ENCODE measurements at regions not wholly inside any gene's neighbourhood (a gene's known extent, or its start where the extent isn't known, plus 50 kb on each side); places are given as distances from the start of the nearest gene placed in this dataset.

- in situ Hi-C loops (cut with MboI; ENCODE audit: low sequenced_read_pairs), result no loop called here
- no TSS peak for BruUV-seq (replicated peaks)
- H3K18ac ChIP-seq (ENCODE audit: low read depth, low read length), result no peak overlapping the region
- dilution Hi-C loops (cut with HindIII; ENCODE audit: low sequenced_read_pairs, unreplicated experiment), result no loop called here
- H3K9ac ChIP-seq (ENCODE audit: low read depth, low read length), result no peak overlapping the region
- no peak overlapping the region for H2BK5ac ChIP-seq (ENCODE audit: low read depth, low read length, poor library complexity, severe bottlenecking)
- 80% methylated on average over 1 of the region's 3 CpGs; no CpG with 5 or more reads in 1 of the 2 experiments for WGBS, 2 experiments (ENCODE audit: extremely low coverage in 2 of 2, insufficient read length in 1 of 2)
- no peak overlapping the region for H3K23ac ChIP-seq (ENCODE audit: low read depth, low read length)
- no peaks in the 10 kb centered on the region for H3K27me3 ChIP-seq (ENCODE audit: control insufficient read depth, insufficient read depth, low read length)
- no peak overlapping the region for H2BK120ac ChIP-seq (ENCODE audit: low read depth, low read length)
- H3K36me3 ChIP-seq (ENCODE audit: control insufficient read depth, insufficient read depth, low read length), result no peaks in the 10 kb centered on the region
- H3K9me3 ChIP-seq (ENCODE audit: control insufficient read depth, insufficient read depth, low read length), result peaks cover 7% of the 10 kb centered on the region
- H2BK15ac ChIP-seq (ENCODE audit: low read depth, low read length), result no peak overlapping the region
- H3K9me1 ChIP-seq (ENCODE audit: insufficient read depth, low read length), result no peaks in the 10 kb centered on the region
- no peaks in the 10 kb centered on the region for H3K4me1 ChIP-seq (ENCODE audit: control insufficient read depth, insufficient read depth, low read length)
- no peaks in the 10 kb centered on the region for H4K20me1 ChIP-seq (ENCODE audit: insufficient read depth, low read length)
- no peak for DNase-seq
- no peak for ATAC-seq (ENCODE audit: low read depth)
- no peaks in the 10 kb centered on the region for H3K79me1 ChIP-seq (ENCODE audit: low read depth in 1 of 2, low read length in 2 of 2)
- no peak overlapping the region for H2AFZ ChIP-seq (replicated peaks; ENCODE audit: low read length, poor library complexity)
- no peak overlapping the region for H3K27ac ChIP-seq (ENCODE audit: insufficient read depth, low read length)
- no peak overlapping the region for H3K56ac ChIP-seq (ENCODE audit: extremely low read depth, insufficient read depth, low read length)
- no peak overlapping the region for H2BK20ac ChIP-seq (ENCODE audit: low read depth, low read length)
- no peak overlapping the region for H4K8ac ChIP-seq (ENCODE audit: low read depth in 2 of 2, low read length in 2 of 2)
- TF ChIP-seq CTCF (conservative IDR thresholded peaks at IDR 0.05; ENCODE audit: low read depth, low read length) (no peak), RCOR1 (IDR thresholded peaks at IDR 0.05; ENCODE audit: insufficient replicate concordance, low read length) (no peak), NFE2L2 (IDR thresholded peaks at IDR 0.05; ENCODE audit: low read depth, low read length) (no peak), MAZ (IDR thresholded peaks at IDR 0.05; ENCODE audit: borderline replicate concordance, low read depth, low read length) (no peak), ELK1 (IDR thresholded peaks at IDR 0.05; ENCODE audit: borderline replicate concordance, low read depth, low read length) (no peak), CEBPB (IDR thresholded peaks at IDR 0.05; ENCODE audit: low read depth, low read length) (no peak), MAFK (IDR thresholded peaks at IDR 0.05; ENCODE audit: low read depth, low read length) (no peak), USF2 (IDR thresholded peaks at IDR 0.05; ENCODE audit: low read depth, low read length) (no peak), POLR2A (IDR thresholded peaks at IDR 0.05; ENCODE audit: low read depth, low read length) (no peak), SMC3 (IDR thresholded peaks at IDR 0.05; ENCODE audit: low read depth, low read length) (no peak), MXI1 (IDR thresholded peaks at IDR 0.05; ENCODE audit: borderline replicate concordance, low read depth, low read length) (no peak), BHLHE40 (IDR thresholded peaks at IDR 0.05; ENCODE audit: low read depth, low read length) (no peak), RFX5 (IDR thresholded peaks at IDR 0.05; ENCODE audit: low read depth, low read length) (no peak), FOS (IDR thresholded peaks at IDR 0.05; ENCODE audit: low read depth, low read length) (no peak)
- no peak overlapping the region for H3K4ac ChIP-seq (ENCODE audit: low read depth, low read length)
- POLR2A ChIA-PET (ENCODE audit: unreplicated experiment), result no interaction called here
- H4K5ac ChIP-seq (ENCODE audit: low read depth, low read length), result no peak overlapping the region
- no peak overlapping the region for H3K4me3 ChIP-seq (ENCODE audit: insufficient read depth, low read depth, low read length)
- no peak overlapping the region for H3K14ac ChIP-seq (replicated peaks; ENCODE audit: low read depth, low read length)
- CTCF ChIA-PET, result no interaction called here
- H4K91ac ChIP-seq (ENCODE audit: insufficient read depth, low read depth, low read length), result no peak overlapping the region
- no peak overlapping the region for H3K4me2 ChIP-seq (ENCODE audit: low read depth, low read length)
- no peak overlapping the region for H2AK9ac ChIP-seq (replicated peaks; ENCODE audit: low read depth, low read length, poor library complexity)
- intact Hi-C loops (cut with micrococcal nuclease), result no loop called here
- no peak overlapping the region for H2AK5ac ChIP-seq (ENCODE audit: low read depth, low read length)
Measured at GRCh38 chr2:154532004-154532403, 166.5 kb upstream of the KCNJ3 start.
